RCC 7860 (cell line): ENCODE measurements at regions not wholly inside any gene's neighbourhood (a gene's known extent, or its start where the extent isn't known, plus 50 kb on each side); places are given as distances from the start of the nearest gene placed in this dataset.

ENCODE experiments used
- DNase-seq: peaks from one replicate; pipeline ENCODE4 v3.0.0-alpha.2; 2015; ENCODE audit warnings: low spot score
- FAIRE-seq: peaks from 2 replicates; lab custom pipeline; 2012; peaks lifted over from hg19 to GRCh38; lab: Jason Lieb, UNC

- no peak for FAIRE-seq
- DNase-seq, result no peak
Measured at GRCh38 chr20:50284811-50285375, 94.3 kb downstream of the CEBPB start.

GRCh38 chr20:50285376-50286173 is 94.9 kb downstream of the CEBPB start:
- no peak for DNase-seq
- FAIRE-seq, result no peak

GRCh38 chr20:50286174-50286511 is 95.5 kb downstream of the CEBPB start:
- DNase-seq (no peak), FAIRE-seq (no peak)

- DNase-seq, result peak; percentile 50
- FAIRE-seq, result no peak
Measured at GRCh38 chr20:50286609-50287008, 96.0 kb downstream of the CEBPB start.

- no peak for DNase-seq
- FAIRE-seq, result no peak
Measured at GRCh38 chr20:50287512-50287911, 96.9 kb downstream of the CEBPB start.

- no peak for DNase-seq
- no peak for FAIRE-seq
Measured at GRCh38 chr20:50288128-50288623, 97.5 kb downstream of the CEBPB start.

GRCh38 chr20:50289581-50289980 is 99.0 kb downstream of the CEBPB start:
- DNase-seq (no peak), FAIRE-seq (no peak)

- FAIRE-seq (no peak), DNase-seq (no peak)
Measured at GRCh38 chr20:50290112-50290511, 99.5 kb downstream of the CEBPB start.

GRCh38 chr20:50290808-50291207 is 100.2 kb downstream of the CEBPB start:
- FAIRE-seq (no peak), DNase-seq (no peak)

DNA sequence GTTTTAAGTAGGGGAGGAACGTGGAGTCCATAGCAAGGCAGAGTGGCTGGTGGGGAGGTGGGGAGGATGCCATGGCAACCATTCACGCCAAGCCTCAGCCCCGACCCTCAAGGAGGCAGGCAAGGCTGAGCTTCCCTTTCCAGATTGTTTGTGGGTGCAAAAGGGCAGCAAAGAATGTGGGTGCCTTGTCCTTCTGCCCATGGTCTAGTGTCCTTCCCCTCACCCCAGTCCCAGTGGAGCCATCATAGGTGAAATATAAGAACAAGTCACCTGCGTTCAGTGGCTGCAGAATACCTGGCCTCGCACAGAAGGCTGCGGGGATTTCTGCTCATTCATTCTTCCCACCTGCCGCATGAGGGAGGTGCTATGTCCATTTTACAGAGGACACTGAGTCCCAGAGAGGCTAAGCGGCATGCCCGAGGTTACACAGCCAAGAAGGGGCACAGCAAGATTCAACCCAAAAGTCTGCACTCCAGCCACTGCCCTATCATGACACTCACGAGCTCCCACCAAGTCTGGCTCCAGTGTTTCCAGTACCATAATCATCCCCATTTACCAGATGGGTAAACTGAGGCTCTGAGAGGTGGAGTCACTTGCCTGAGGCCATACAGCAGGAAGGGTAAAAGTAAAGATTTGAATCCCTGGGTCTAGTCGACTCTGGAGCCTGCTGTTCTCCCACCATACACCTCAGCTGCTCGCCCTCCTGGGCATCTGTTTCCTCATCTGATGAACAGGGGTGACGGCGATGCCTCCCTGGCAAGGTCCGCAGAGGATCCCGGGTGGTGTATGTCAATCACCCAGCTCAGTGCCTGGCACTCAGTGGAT is 100.8 kb downstream of the CEBPB start:
- FAIRE-seq (no peak), DNase-seq (no peak)

DNA sequence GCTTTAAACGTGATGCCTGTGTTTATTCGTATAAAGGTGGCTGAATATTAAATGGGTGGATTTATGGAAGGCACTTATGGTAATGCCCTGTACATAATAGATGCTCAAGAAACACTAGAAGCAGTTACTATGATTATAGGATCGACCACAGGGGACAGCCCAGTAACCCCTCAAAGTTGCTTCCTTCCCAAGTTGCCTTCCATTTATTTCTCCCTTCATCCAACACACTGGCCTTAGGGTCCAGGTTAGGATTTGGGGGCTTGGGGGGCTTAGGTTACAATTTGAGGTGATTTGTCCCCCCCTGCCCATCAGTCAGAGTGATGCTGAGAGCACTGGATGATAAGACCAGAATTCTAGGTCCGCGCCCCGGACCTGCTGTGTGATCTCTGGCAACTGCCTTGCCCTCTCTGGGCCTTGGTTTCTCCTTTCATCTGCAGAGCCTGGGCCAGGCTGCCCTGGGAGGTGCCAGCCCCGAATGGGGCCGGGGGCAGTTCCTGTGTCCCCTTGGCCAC is 101.5 kb downstream of the CEBPB start:
- no peak for FAIRE-seq
- DNase-seq, result no peak

DNA sequence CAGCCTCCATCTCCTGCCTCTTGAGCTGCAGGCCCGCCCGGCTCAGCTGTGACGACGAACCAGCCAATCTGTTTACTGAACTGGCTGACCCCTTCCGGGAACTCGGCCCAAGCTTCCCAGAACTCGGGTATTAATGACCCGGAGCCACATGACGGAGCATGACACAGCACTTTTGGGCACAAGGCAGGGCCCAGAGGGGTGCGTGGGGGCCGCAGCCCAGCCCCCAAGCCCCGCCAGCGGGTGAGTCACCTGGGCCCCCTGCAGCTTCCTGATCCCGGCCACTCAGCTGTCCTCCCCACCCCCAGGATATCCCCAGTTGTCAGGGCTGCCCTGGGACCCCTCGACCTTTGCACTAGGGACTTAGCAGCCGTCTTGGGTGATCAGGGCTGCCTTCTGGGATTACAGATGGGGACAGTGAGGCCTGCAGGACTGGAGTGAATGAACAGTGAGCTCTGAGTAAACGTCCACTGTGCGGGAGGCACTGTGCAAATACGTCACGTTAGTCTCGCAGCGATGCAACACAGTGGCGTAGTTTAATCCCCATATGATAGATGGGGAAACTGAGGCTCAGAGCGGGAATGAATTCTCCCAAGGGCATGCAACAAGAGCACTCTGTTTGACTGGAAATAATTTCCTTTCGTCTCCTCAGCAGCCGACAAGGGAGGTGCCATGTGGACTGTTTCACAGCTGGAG is 102.1 kb downstream of the CEBPB start:
- peak; percentile 75 for FAIRE-seq
- DNase-seq, result peak; percentile 97

- DNase-seq (no peak), FAIRE-seq (no peak)
Measured at GRCh38 chr20:50293284-50294139, 102.9 kb downstream of the CEBPB start.

- FAIRE-seq (no peak), DNase-seq (no peak)
Measured at GRCh38 chr20:50294164-50295088, 103.8 kb downstream of the CEBPB start.

- DNase-seq, result no peak
- FAIRE-seq, result no peak
Measured at GRCh38 chr20:50295345-50295744, 104.7 kb downstream of the CEBPB start.

DNA sequence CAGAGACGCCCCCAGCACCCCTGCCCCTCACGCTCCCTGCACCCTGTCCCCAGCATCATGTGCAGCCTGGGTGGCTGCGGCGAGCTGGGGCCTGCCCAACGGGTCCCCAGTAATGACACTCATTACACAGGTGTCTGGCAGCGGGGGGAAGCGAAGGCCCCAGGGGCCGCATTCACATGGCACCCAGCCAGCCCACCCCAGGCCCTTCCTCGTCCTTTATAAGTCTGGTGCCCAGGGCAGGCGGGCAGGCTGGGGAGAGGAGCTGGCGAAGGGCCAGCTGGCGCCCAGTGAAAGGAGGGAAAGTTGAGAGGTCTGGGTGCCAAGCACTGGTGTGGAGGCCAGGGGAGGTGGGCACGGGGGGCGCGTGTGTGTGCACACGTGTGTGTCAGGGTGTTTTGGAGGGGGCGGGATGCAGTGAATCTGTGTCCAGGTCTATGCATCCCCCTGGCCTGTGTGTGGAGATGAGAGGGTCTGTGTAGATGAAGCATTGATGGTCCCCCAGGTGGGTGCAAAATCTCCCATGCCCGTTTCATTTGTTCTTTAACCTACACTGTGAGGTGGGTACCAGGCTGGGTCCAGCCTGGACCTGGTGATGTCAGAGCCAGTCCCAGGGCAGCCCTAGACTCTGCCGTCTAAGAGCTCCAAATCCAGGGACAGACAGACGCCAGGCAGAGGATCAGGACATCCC is 105.3 kb downstream of the CEBPB start:
- FAIRE-seq, result no peak
- DNase-seq, result no peak

GRCh38 chr20:50296450-50297375 is 106.1 kb downstream of the CEBPB start:
- no peak for FAIRE-seq
- no peak for DNase-seq
